Esophagus (tissue), 2 donors: ENCODE measurements at regions not wholly inside any gene's neighbourhood (a gene's known extent, or its start where the extent isn't known, plus 50 kb on each side); places are given as distances from the start of the nearest gene placed in this dataset.

Experiments
- H3K27ac ChIP-seq, 2 donors: one replicate each; pipeline ENCODE4 v1.5.1; 2013; ENCODE audit warnings: low read depth in 2 of 2, mild to moderate bottlenecking in 2 of 2, inconsistent platforms in 1 of 2, low read length in 1 of 2, moderate library complexity in 1 of 2
- H3K27me3 ChIP-seq, 2 donors: one replicate each; pipeline ENCODE4 v1.6.1; 2013; ENCODE audit warnings: low read length in 2 of 2, control low read depth in 1 of 2, mild to moderate bottlenecking in 1 of 2; ENCODE audit not compliant: insufficient read depth in 2 of 2, control insufficient read depth in 1 of 2
- H3K36me3 ChIP-seq, 2 donors: one replicate each; pipeline ENCODE4 v1.6.1; 2013; ENCODE audit warnings: low read length in 1 of 2; ENCODE audit not compliant: control insufficient read depth in 2 of 2, insufficient read depth in 2 of 2
- H3K4me1 ChIP-seq, 2 donors: one replicate each; pipeline ENCODE4 v1.6.1; 2013; ENCODE audit warnings: low read length in 1 of 2; ENCODE audit not compliant: control insufficient read depth in 2 of 2, insufficient read depth in 2 of 2
- H3K4me3 ChIP-seq, 2 donors: one replicate each; pipeline ENCODE4 v1.5.1; 2013; ENCODE audit warnings: low read length in 2 of 2, mild to moderate bottlenecking in 2 of 2, low read depth in 1 of 2, moderate library complexity in 1 of 2
- H3K9me3 ChIP-seq, 2 donors: one replicate each; pipeline ENCODE4 v1.6.1; 2013; ENCODE audit warnings: mild to moderate bottlenecking in 2 of 2, low read depth in 1 of 2, low read length in 1 of 2, moderate library complexity in 1 of 2; ENCODE audit not compliant: control insufficient read depth in 2 of 2, insufficient read depth in 1 of 2
- donor health status: healthy with polysubstance abuse.
- donor health status: Bipolar disorder and iron deficiency.

- H3K9me3 ChIP-seq, result peaks cover 0 to 3% of the 10 kb centered on the region in 2 donors
- H3K4me1 ChIP-seq, result no peaks in the 10 kb centered on the region
- no peak overlapping the region for H3K27ac ChIP-seq
- no peak overlapping the region for H3K4me3 ChIP-seq
- no peaks in the 10 kb centered on the region for H3K36me3 ChIP-seq
- no peaks in the 10 kb centered on the region for H3K27me3 ChIP-seq
Measured at GRCh38 chr4:158462611-158463010, 59.1 kb upstream of the RXFP1 start.
